ENCODE measurements at regions not wholly inside any gene's neighbourhood (a gene's known extent, or its start where the extent isn't known, plus 50 kb on each side); places are given as distances from the start of the nearest gene placed in this dataset.
"Not testable (repeated sequence)": the region's sequence is repeated elsewhere in the genome, so short reads cannot be mapped to it uniquely, and the experiment has no call there.

GRCh38 chr3:81876826-81877225 is 115.4 kb upstream of the GBE1 start:
- no peak for DNase-seq

GRCh38 chr3:81874738-81875137 is 113.3 kb upstream of the GBE1 start:
- no peak for DNase-seq

DNA sequence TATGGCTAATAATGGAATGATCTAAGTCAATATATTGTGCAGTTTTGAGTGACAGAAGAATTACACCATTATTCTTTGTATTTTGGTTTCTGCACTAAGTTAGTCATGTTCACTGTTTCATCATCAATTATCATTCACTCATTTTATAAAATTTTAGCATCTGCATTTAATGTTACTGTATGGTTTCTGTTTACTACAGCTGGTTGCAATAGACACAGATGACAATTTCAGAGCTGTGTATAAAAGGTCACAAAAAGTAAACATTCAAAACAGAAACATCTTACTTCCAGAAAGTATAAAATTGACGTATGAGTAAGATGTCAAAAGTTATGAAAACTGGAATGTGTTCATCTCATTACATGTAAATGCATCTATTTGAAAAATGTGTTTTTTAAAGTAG is 111.1 kb upstream of the GBE1 start:
- DNase-seq, result no peak

GRCh38 chr3:81871358-81872155 is 110.1 kb upstream of the GBE1 start:
- DNase-seq, result no peak

DNA sequence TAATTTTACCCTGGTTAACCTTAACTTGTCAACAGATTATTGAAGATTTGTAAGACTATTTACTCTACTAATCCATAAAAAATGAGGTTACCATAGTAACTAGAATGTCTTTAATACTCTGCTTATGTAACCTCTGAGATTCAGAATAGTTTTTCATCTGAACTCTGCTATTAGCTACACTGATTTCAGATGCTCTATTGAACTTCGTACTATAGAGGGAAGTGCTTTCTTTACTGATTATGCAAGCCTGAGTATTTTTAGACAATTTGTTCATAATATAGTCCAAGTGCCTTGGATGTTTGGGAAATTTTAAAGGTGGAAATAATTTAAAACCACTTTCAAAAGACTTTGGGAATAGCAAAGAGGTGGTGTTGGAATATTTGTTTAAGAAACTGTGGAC is 107.9 kb upstream of the GBE1 start:
- no peak for DNase-seq

DNA sequence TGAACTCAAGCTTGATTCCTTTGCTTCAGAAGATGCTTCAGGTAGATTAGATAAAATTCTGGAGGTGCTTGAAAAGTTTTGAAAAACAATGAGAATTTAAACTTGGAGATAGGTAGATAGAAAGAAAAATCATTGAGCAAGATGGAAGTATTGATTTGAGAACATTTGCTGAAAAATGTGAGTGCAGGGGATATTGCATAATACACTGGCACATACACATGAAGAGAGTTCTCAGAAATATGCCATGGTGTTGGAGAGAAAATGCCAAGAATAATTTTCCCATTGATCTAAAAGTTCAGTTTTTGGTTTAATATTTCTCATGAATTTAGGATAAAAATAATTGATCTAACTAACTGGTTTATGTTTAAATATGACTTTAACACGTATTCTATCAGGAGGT is 107.2 kb upstream of the GBE1 start:
- no peak for DNase-seq

DNA sequence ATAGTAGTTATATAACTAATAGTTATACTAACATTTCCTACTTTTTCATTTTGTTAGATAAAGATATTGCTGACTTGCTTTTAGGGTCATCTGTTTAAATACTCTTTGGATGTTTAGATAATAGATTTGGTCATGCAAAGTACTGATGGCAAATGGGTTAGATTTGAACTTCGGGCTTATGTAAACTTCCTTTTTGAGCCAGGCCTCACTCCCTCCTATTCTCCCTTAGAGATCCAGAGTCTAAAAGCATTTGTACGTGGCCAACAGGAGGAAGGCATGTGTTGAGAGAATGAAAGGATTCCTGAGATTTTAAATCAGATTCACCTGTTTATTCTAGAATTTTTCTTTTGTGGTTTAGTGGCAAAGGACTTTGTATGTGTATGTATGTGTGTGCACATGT is 106.4 kb upstream of the GBE1 start:
- DNase-seq, result no peak

GRCh38 chr3:81865164-81865563 is 103.7 kb upstream of the GBE1 start:
- not testable (repeated sequence) for DNase-seq

GRCh38 chr3:81864272-81864671 is 102.8 kb upstream of the GBE1 start:
- no peak for DNase-seq

DNA sequence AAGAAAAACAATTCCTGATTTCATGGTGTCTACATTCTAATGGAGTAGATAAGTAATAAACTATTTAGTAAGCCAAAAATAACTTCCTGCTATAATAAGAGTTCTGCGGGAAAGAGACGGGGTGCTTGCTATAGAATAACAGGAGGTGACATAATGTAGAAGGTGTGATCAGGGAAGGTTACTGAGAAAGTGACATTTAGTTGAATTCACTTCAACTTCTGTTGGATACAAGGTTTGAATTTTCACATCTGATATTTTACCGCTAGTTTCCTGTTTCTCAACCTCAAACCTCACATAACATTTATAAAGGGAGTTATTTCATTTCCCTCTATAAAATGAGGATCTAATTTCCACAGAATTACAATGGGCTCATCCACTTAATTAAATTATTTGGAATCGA is 102.3 kb upstream of the GBE1 start:
- DNase-seq, result no peak

DNA sequence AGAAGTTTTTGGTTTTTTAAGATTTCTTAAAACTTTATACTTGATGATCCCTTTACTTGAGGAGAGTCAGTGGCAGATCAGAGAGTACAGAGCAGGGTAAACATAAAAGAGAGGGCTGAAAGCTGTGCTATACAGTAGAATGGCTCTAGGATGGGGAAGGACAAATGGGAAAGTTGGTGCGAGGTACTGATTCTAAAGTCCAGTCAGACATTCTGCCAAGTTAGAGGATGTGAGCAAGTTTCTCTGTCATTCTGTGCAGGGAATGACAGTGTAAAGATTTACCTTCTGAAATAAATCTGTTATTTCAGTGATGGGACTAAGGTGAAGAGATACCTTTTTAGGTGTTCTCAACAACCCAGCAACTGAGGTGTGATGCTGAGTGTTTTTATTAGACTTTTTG is 100.1 kb upstream of the GBE1 start:
- DNase-seq, result no peak

DNA sequence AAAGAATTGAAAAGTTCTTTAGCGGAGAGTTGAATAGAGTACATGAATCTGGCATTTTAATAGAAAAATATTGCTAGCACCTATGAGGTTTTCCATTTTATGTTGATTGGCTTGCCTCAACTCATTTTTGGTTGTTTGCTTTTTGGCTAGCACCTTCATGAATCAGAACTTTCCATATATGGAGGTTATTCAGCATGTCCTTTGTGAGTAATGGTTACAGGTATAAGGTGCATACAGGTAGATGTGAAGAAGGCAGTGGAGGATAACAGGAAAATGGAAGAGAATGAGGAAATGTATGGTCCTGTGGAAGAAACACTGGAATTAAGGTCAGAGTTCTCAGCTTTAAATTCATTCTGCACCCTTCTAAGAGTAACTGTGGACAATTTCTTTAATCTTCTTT is 98.1 kb upstream of the GBE1 start:
- no peak for DNase-seq

GRCh38 chr3:81853431-81853830 is 92.0 kb upstream of the GBE1 start:
- DNase-seq, result no peak

DNA sequence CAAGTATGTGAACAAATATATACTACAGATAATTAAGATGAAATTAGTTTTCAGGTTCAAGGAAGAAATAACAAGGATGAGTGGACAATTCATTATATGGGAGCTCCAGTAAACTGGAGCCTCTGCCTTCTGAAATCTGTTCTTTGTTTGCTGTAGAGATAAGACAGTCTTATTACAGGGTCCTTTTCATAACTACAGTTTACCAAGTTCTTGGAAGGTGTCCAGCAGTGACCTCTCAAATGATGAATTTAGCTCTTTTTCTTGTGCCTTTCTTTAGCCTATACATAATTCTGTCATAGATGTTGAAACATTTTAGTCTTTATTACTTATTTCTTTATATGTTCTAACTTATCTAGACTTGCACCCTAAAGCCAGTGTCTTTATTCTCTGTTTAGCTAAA is 89.7 kb upstream of the GBE1 start:
- no peak for DNase-seq

- no peak for DNase-seq
Observed at GRCh38 chr3:81846988-81847387, 85.5 kb upstream of the GBE1 start.

DNA sequence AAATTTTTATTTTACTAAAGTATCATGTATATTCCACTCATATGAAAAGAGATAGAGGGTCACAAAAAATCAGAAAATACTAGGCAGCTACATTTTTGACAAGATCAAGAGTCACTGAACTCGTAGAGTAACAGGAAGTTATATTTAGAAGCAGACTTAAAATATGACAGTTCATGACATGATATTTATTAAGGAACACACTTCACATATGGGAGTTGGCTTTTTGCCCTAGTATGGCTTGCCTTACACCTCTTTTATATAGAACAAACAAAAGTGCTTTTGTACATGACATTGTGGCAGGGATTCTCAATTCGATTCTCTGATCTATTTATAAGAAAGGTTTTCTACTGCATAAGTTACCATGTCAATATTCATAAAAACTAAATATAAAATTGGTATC is 80.1 kb upstream of the GBE1 start:
- DNase-seq, result no peak

DNA sequence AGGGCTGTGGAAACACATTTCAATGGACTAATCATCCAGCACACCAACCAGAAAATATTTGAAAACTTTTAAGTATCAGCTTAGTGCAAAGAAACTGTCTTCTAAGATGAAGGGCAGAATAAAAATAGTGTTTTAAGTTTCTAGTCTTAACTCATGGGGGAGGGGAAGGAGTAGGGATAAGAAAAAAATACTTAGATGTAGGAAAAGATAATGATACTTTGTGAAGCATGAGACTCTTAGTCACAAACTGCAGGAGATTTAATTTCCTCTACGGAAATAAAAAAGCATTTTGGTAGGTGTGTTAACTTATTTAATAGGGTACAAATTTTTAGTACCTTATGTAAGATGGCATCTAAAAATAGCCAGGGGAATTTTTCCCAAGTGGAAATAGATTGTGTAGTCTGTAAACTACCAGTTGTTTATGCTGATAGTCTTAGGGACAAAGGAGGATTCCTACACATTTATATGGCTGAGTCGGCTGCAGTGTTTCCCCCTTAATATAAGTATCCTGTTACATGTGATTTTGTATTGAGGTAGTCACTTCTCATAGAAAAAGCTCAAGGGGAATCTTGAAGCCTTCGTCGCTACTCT is 78.2 kb upstream of the GBE1 start:
- DNase-seq, result no peak

DNA sequence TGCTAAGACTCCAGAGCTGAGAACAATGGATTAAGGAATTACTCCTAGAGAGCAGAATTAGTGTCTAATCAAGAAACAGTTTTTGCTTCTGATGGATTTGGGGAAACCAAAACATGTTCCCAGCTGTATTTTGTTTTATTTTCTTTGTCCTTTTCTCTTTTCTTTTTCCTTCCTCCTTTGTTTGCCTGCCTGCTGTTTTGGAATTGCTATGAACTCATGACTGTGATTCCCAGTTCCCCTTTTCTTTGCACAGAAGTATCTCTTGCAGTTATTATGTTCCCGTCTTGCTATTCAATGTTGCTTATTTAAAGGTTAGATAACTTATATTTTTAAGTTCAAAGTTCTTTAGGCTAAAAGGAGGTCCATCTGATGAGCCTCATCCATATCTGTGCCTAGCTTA is 77.0 kb upstream of the GBE1 start:
- no peak for DNase-seq

- DNase-seq, result no peak
Observed at GRCh38 chr3:81837071-81837593, 75.7 kb upstream of the GBE1 start.

DNA sequence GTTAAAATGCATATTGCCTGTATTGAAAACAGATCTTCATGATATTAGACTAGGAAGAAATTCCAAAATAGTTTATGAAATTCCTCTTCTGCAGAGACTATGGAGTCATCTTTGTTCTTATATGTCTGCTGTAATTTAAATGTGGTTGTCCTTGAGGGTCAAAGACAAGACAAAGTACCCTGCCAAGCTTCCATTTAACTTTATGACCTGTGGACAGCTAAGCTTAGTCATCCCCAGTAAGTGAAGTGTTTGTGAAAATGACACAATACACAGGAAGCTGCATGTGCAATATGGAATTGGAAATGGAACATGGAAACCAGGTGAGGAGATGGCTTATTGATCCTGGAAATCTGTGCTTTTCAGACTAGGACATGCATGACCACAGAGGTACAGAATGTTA is 68.5 kb upstream of the GBE1 start:
- no peak for DNase-seq

DNA sequence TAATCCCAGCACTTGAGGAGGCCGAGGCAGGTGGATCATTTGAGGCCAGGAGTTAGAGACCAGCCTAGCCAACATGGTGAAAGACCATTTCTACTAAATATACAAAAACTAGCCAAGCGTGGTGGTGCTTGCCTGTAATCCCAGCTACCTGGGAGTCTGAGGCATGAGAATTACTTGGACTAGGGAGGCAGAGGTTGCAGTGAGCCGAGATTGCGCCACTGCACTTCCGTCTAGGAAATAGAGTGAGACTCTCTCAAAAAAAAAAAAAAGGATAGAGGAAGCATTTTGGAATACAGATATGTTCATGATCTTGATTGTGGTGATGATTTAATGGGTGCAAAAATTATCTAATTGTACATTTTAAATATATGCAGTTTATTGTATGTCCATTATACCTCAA is 67.8 kb upstream of the GBE1 start:
- DNase-seq, result not testable (repeated sequence)

DNA sequence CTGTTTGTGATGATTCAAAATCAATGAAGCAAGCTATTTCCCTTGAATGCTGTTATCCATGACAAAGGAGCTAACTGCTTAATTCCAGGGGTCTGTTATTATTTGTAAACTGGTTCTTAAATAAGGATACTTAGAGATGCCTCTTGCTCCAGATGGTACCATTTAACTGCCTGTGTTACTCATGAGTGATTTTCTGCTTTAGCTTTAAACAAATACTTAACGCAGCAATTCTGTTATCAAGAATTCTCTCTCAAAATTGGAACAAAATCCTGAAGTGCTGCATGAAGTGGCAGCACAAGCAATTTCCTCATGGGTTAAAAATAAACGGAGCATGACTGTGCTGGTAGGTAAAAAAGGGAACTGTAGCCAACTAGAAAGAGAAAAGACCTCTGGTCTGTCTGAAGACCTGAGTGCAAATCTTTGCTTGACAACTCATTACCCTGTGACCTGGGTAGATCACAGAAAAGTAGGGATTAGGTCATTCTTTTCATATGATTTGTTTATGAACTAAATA is 62.5 kb upstream of the GBE1 start:
- no peak for DNase-seq

GRCh38 chr3:81823086-81823485 is 61.6 kb upstream of the GBE1 start:
- DNase-seq, result no peak

DNA sequence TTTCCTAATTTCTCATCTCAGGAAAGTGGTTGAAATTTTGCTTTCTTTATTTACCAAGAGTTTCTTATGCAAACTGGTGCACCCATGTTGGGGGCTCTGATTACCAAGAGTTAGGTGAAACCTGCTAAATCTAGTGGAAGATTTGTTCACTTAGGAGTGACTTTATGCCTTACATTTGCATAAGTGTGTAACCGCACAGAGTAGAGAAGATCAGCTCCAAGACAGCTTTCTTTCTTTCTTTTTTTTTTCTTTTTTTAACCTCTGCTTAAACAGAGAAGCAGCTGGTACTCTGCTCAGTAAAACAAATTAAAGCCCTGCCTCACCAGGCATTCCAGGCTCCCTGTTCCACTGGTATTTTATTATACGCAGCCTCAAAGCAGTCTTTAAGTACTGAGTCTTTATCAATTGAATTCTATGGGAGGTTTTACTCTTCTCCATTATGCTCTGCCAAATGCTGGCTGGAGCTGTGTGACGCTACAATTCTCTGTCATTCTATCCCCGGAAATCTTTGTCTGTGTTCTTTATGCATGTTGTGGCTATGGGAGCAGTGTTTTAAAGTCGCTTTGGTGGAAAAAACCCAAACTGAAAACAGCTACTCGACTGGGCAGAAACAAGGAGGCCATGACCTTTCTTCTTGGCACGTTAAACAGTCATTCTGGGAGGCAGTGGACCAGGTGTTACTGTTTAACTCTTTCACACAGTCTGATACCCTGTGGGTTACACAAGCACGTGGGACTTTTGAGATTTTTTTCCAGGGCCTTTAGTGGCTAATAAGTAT is 55.2 kb upstream of the GBE1 start:
- DNase-seq, result no peak
